ENCODE measurements at regions not wholly inside any gene's neighbourhood (a gene's known extent, or its start where the extent isn't known, plus 50 kb on each side); places are given as distances from the start of the nearest gene placed in this dataset.
A peak's percentile ranks its signal among the peaks of the same experiment; 100 is the strongest.

DNA sequence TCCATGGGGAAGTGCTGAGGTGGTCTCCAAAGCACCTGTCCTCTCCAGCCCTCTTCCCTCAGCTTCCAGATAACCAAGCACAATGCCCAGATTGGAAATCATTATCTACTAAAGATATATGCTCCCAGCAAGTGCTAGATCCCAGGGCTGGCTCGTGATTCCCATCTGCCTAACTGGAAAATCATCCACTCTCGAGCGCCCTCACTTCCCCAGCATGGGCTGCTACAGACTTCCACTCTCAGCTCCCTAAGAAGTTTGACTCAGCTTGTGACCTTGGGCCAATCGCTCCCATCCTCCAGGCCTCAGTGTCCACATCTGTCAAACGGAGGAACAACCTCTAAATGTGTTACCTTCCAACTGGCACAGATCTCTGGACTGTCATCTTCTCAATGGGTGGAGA lies 112.4 kb upstream of the ZMIZ1 start:
- ATAC-seq, result no peak

DNA sequence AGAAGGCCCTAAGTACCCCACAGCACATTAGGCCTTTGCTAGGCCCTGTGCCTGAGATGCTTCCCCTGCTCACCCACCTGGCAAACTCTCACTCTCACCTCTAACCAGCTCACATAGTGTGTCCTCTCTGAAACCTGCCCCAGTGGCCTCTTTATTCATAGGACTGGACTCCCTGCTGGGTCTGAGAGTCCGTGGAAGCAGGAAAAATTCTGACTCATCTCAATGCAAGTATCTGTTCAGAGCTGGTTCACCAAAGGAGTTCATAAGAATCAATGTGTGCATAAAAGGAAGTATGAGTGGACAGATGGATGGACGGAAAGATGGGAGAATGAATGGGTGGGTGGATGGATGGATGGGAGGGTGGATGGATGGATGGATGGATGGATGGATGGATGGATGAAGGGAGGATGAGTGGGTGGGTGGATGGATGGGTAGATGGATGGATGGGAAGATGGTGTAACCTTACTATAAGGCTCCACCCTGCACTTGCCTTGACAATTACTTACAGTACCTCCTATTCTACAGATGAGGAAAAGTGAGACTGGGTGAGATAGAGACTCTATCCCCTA lies 111.2 kb upstream of the ZMIZ1 start:
- ATAC-seq, result no peak

DNA sequence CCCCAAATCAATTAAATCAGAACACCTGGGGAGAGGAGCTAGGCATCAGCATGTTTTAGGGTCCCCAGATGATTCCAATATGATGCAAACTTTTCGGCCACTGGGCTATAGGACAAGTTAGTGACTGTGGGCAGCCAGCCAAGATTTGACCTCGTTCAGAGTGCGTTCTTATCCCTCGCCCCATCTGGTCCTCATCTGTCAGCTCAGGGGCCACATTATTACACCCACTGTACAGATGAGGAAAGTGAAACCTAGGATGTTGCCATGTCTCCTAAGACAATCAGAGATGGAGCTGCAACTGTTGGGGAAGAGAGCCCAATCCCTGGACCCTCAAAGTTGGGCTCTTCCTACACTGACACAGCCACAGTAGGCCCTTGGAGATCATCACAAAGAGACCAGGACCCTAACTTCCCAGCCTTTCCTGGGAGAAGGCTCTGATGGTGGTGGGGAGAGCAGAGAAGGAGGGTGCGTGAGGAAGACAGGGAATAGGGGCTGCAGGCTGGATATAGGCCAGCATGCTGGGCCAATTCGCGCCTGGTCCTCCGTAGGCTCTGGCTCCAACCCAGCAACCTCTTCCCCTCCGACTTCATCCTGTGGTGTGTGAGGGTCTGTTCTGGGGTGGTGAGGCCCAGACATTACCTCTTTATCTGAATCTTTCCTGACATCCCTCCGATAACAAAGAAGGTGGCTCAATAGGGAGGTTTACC lies 109.4 kb upstream of the ZMIZ1 start:
- no peak for ATAC-seq

DNA sequence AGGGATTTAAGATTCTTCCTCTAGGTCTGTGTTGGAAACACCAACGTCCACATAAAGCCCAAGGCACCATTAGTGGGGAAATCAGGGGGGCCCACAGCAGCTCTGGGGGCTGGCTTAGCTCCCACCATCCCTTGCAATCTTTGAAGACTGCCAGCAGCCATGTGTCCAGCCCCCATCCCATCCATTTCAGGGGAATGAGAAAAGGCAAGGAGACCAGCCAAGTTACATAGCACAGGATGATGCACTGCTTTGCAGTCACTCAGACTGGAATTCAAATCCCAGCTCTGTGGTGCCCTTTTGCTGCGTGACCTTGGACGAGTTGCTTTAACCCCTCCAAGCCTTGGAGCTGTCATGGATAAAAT lies 108.9 kb upstream of the ZMIZ1 start:
- no peak for ATAC-seq

DNA sequence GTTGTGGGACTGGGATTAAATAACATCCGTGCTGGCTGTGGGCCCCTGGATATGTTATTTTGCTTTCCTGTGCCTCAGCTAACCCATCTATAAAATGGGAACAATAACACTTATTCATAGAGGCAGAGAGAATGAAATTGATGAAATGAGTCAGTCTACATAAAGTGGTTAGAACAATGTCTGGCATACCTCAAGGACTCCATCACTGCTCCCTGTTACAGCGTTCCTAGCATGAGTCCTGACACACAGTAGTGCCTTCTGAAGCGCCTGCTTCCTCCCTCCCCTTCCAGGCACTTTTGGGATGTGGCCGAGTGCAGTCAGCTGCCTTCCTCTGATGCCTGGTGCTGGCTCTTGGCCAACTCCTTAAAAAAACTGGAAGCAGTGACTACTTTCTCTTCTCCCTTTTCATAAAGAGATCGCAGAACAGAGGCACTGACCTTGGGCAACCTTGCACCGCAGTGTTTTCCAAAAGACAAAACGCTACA lies 108.4 kb upstream of the ZMIZ1 start:
- ATAC-seq, result peak; percentile 66

DNA sequence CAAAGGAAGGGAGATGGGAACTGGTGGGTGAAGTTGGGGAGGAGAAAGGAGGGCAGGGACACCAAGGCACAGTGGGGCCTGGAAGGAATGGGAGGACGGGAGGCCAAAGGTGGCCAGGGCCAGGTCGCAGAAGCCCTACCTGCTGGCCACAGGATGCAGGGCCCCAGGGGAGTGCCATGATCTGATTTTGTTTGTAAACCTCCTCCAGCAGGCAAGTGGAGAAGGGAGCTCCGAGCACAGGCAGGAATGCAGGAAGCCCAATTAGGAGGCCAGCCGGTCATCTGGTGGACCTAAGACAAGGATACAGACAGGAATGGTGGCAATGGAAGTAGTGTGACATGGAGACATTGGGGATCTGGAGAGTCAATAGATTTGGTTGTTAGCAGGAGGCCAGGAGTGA lies 107.0 kb upstream of the ZMIZ1 start:
- ATAC-seq, result no peak

DNA sequence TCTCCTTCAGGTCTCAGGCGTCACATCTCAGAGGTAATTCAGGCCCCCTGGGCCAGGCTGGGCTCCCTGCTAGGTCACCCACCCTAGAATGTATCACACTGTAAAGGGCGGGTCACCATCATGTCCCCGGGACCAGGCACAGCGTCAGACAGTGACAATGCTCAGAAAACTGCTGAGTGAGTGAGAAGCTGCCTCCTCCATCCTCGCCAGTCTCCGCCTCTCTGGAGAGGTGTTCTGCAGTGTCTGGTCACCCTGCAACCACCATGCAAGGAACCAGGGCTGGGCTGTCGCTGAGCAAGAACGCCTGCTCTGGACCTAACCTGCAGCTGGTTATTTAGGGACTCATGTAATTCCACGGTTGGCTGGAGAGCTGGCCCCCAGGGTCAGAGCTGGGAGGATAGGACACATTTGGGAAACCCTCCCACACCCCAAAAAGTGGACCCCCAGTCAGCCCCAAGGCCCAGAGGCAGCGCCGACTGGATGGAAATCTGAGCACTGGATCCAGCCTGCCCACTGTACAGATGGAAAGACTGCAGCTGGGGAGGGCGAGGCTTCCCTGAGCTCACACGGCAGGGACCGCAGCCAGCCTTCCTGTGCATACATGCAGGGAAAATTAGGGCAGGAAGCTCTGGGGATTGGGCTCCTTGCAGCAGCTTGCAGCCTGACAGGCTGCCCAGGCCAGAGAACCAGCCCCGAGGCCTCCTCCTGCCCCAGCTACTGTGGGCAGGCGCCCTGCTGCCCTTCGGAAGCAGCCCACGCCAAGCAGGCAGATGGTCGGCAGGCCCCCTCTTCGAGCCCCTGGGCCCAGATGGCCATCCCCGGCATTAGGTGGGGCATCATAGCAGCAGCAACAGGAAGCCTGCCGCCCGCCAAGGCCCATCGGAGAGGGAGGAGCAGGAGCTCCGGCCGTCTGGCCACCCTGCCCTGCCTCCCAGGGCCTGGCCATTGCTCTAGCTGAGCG lies 105.4 kb upstream of the ZMIZ1 start:
- peak; percentile 67 for ATAC-seq

DNA sequence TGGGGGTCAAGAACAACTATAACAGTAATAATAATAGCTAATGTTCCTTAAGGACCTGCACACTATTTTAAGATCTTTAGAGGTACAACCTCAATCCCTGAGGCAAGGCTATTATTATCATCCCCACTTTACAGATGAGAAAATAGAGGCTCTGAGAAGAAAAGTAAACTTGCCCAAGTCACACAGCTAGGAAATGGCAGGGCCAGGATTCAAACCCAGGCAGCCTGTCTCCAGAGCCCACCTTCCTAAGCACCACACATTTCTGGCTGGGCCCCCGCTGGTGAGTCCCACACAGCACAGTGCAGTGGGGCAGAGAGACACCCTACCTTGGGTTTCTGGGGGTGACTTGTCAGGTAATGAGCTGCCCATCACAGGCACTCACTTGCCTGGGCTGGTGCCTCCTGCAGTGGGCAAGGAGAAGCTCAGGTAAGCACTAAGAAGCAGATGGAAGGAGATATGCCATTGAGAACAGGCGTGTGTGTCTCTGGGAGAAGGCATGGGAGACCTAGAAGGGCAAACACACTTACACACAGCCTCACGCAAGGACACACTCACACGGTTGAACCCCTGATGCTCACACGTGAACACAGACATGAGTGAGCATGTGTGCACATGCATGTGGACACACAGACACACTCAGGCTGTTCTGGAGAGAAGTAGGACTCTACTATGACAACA lies 104.4 kb upstream of the ZMIZ1 start:
- ATAC-seq, result no peak

DNA sequence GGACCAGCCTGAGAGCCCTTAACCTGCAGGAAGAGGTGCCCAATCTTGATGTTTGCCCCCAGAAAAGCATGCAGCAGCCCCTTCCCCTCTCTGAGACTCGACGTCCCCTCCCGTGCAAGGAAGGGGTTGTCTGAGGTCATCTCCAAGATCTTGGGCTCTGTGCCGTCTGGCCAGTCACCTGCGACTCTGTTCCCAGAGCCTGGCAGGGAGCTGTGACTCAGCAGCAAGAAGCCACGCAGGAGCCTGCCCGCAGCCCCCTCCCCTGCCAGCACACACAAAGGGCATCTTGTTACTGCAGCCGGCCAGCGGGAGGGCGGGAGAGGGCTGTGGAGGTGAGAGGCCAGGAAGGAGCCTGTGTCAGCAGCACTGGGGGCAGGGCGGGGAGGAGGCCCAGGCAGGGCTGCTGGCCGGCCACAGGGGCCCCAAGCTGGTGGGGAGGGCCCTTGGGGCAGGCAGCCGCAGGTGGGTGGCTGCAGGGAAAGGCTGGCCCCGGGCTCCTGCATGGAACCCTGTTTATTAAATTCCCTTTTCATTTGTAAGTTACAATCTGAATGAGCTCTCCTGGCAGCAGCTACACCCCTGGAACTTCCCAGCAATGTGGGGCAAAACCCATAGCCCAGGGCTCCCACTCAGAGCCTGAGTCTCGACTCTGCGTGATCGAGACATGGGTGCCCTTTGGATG lies 103.7 kb upstream of the ZMIZ1 start:
- ATAC-seq, result peak; percentile 35

DNA sequence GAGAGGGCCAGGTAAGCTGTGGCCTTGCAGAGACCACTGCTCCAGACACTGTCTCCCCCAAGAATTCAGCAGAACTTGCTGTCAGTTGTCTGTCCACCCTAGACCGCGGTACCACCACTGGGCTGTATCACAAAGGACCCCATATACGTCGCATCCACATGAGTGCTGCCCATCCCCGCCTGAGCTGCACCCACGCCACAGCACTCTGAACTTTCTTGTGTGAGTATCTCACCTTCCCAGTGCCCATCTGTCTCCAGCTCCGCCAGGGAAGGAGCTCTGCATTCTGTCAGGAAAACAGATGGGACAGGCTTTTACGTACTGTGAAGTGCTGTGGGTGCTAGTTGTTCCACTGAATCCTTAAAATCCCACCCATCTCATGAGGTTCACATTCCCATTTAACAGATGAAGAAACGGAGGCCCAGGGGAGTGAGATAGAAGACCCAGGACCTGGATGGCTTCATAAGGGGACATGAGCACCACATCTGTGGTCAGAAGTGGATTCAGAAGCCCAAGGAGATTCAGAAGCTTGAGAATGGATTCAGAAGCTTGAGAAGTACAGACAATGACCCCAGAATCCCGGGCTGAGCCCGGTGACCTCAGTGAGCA lies 102.5 kb upstream of the ZMIZ1 start:
- ATAC-seq, result no peak

DNA sequence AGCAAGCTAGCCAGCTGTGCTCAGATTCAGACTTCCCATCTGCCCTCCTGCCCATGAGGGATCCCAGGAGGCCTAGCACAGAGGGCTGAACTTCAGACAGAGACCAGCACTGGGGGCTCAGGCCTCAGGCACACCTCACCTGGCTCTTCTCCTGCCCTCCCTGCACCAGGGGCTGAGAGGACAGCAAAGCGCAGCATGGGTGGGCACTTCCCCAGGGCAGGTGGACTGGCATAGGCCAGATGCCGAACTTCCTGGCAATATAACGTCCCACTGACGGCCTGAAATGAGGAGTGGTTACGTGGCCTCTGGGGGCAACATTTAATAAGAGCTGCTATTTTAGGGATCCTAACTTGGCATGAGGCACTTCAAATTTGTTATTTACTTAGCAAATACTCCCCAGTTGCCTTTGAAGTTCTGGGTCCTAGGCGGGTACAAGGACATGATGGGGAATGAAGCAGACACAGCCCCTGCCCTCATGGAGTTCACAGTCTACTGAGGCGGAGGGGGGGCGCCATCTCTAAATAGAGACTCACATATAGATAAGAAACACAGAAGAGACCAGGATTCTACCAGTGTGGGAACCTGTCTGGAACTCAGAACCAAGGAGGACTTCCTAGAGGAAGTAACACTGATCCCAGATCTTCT lies 101.8 kb upstream of the ZMIZ1 start:
- no peak for ATAC-seq

DNA sequence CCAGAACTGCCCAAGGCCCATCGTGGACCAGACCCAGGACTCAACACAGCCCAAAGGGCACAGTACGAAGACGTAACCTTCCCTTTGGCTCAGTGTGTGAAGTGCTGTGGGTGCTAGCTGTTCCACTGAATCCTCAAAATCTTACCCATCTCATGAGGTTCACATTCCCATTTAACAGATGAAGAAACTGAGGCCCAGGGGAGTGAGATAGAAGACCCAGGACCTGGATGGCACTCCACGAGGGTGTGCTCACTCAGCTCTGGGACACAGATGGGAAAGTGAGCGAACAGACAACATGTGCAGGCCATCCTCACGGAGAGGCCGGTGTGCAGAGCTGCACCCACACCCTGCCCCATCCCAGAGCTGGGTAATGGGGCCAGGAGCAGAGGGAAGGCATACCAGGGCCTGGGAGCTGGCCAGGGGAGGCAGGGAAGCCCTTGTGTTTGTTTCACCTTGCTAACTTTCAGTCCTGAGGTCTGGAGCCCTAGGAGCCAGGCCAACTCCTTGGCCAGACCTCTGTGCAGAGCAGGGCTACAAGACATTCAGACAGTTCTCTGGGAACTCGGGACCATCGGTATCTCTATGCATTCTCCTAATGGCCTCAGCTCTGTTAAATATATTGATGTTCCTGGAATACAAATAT lies 100.3 kb upstream of the ZMIZ1 start:
- no peak for ATAC-seq

DNA sequence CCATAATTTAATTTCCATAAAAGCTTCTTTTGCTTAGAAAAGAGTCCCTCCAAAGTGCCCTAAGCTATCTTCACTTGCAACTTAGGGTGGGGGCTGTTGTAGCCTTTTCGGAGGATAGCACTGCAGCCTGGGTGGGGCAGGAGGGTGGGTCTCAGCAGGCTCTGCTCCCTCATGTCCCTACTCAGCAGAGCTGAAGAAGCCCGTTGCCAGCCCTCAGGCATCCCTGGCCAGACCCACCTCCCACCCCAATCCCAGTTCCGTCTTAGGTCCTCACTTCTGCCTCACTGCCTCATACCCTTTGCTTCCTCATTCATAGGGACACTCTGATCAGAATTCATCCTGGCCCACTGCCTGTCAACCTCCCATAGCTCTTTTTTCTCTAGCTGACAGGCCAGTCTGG lies 99.8 kb upstream of the ZMIZ1 start:
- ATAC-seq, result no peak

DNA sequence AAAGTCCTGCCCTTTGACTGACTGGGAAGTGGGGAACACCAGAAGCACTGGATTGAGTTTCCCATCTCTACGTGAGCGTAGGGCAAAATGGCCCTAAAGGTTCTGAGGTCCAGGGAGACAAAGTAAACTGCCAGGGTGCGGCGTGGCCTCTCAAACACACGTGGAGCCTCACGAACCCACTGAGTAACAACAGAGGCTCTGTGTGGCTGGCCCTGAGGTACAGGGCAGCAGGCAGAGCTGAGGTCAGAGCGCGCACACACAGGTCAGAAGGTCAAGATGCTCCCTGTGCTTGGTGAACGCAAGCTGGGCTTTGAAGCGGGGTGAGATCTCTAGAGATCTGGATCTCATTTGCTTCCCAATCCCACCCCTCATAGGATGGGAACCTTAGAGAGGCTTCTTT lies 99.0 kb upstream of the ZMIZ1 start:
- no peak for ATAC-seq

DNA sequence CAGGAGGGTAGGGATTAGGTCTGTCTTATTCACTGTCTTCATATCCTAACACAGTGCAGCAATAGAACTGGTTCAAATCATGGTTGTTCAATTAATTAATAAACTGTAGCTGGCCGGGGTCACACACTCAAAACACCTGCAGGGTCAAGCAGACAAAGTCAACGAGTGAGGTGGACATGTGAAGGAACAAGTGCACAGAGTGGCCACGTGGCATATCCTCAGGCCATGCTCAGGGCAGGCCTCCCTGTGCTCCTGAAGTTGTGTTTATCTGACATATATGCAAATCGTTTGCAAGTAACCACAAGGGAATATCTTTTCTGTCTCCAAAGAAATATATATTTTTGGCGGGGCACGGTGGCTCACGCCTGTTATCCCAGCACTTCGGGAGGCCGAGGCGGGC lies 98.5 kb upstream of the ZMIZ1 start:
- ATAC-seq, result no peak

DNA sequence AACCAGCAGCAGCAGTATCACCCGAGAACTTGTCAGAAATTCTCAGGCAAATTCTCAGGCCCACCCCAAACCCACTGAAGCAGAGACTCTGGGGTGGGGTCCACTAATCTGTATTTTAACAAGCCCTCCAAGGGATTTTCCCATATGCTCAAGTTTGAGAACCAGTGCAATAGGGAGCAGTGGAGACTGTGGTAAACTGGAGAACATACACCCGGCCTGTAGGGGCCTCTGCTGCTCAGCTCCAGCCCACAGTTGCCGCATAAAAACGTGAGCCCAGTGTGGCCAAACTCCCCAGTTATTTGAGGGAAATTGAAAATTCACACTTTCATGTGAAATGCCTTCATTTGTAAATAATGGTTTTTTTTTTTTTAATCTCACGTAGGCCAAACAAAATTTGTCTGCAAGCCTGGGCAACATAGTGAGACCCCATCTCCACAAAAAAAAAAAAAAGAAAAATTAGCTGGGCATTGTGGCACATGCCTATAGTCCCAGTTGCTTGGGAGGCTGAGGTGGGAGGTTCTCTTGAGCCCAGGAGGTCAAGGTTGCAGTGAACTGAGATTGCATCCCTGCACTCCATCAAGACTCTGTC lies 97.6 kb upstream of the ZMIZ1 start:
- ATAC-seq, result no peak

DNA sequence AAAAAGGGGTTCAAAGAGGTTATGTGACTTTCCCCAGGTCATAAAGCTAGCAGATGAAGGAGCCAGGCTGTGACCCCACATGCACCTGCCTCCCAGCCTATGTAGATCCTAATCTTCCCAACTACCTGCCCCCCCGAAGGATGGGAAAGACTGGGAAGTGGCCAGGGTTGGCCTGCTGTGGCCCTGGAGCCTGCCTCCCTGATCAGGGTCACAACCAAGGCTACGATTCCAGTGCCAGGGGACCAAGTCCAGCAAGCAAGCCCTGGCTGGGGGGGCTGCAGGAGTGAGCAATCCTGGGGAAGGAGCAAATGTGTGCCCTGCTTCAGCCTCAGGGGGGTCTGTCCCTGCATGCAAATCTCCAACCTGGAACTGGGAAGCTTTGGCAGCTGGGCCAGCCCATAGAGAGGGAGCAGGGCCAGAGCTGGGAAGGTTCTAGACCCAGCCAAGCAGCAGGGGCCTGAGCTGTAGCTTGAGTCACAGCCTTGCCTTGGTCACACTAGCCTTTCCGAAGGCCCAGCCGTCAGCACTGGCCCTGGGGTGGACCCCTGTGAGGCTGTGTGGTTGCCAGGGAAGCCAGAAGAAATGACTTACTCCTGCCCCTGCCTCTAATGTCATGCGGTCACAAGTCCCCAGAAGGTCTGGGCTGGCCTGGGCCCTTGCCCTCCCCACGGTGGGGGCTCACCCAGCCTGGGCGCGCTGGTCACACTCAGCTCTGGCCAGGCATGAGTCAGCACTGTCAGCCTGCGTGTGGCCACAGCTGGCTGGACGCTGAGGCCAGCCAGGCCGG lies 96.4 kb upstream of the ZMIZ1 start:
- ATAC-seq, result peak; percentile 7

DNA sequence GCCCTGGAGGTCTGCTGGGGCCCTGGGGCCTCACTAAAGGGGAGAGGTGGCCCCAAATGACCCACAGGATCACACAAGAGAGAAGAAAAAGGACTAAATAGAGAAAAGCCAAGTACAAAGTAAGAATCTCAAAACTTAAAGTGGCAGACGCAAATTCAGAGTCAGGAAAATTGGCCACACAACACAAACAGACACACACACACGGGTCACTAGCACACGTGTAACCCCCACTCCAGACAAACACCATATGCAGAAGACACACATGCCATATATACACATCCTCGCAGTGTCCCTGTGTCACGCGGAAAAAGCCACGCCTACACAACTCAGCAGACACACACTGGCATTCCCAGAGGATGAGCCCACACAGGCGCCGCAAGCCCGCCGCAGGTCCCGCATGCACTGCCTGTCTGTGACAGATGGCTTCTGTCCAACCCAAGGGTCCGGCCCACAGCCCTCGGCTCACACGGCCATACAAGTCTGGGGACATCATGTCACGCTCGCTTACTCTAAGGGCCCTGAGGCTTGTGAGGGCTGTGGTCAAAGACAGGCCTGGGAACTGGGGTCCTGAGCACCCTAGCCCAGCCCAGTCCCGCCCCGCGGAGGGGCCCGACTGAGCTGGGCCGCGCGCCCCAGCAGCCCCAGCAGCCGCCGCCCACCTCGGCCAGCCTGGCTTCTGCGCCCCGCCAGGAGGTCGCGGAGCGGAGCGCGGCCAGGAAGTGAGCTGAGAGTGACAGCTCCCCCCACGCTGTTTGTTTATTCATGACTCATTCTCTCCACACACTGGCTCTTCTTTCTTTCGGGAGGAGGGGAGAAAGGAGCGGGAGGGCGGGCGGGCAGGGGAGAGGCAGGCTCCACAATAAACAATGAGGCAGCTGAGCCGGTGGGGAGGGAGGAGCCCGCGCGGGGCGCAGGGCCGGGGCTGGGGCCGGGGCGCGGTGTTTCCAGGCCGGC lies 95.5 kb upstream of the ZMIZ1 start:
- peak; percentile 78 for ATAC-seq
